Natural killer cell (primary cell): ENCODE measurements at regions not wholly inside any gene's neighbourhood (a gene's known extent, or its start where the extent isn't known, plus 50 kb on each side); places are given as distances from the start of the nearest gene placed in this dataset.

Source experiments
- ATAC-seq, 3 donors: fragments of 150-1000 bp in 2 of 3; fragments of 200-7000 bp in 1 of 3; cut with Tn5 transposase; 1 replicate in 1 of 3; 2 replicates in 2 of 3; pipeline ENCODE4 v1.10.0; 2021; ENCODE audit warnings: mild to moderate bottlenecking in 2 of 3, moderate library complexity in 2 of 3
- DNase-seq, 2 donors: peaks; one replicate each; pipeline versions ENCODE4 v3.0.0 to v3.0.0-alpha.2; 2013 to 2021; ENCODE audit warnings: mixed read lengths in 1 of 2
- H3K27ac ChIP-seq: one replicate; pipeline ENCODE4 v1.5.1; 2013; ENCODE audit warnings: mild to moderate bottlenecking, low read length
- H3K27me3 ChIP-seq: one replicate; pipeline ENCODE4 v1.6.1; 2013; ENCODE audit warnings: low read length; ENCODE audit not compliant: control insufficient read depth, insufficient read depth
- H3K36me3 ChIP-seq: one replicate; pipeline ENCODE4 v1.6.1; 2013; ENCODE audit warnings: low read length; ENCODE audit not compliant: control insufficient read depth, insufficient read depth
- H3K4me1 ChIP-seq: one replicate; pipeline ENCODE4 v1.6.1; 2013; ENCODE audit warnings: low read length; ENCODE audit not compliant: control insufficient read depth, insufficient read depth
- H3K4me3 ChIP-seq: one replicate; pipeline ENCODE4 v1.5.1; 2013; ENCODE audit warnings: low read length
- H3K9me3 ChIP-seq: one replicate; pipeline ENCODE4 v1.6.1; 2013; ENCODE audit warnings: low read length; ENCODE audit not compliant: control insufficient read depth, insufficient read depth
- H3K27ac Mint-ChIP-seq, 2 donors: one replicate each; pipeline ENCODE4 v1.8.0; 2022; ENCODE audit warnings: mild to moderate bottlenecking in 2 of 2, mixed read lengths in 2 of 2, moderate library complexity in 1 of 2
- H3K27me3 Mint-ChIP-seq, 2 donors: one replicate each; pipeline ENCODE4 v1.8.0; 2022; ENCODE audit warnings: low read depth in 2 of 2, mixed read lengths in 2 of 2
- H3K36me3 Mint-ChIP-seq: one replicate; pipeline ENCODE4 v1.8.0; 2022; ENCODE audit warnings: mixed read lengths
- H3K4me1 Mint-ChIP-seq, 2 donors: one replicate each; pipeline ENCODE4 v1.8.0; 2022; ENCODE audit warnings: mixed read lengths in 2 of 2
- H3K4me3 Mint-ChIP-seq: one replicate; pipeline ENCODE4 v1.8.0; 2022; ENCODE audit warnings: mild to moderate bottlenecking, moderate library complexity, mixed read lengths
- H3K9me3 Mint-ChIP-seq, 2 donors: one replicate each; pipeline ENCODE4 v1.8.0; 2022; ENCODE audit warnings: mixed read lengths in 2 of 2
- WGBS: methylation state at CpG from one replicate; pipeline ENCODE4 v1.1.7; 2013; ENCODE audit warnings: missing lambda C conversion rate; ENCODE audit not compliant: insufficient coverage; 5-methylcytosine and 5-hydroxymethylcytosine counted together
- intact Hi-C: fragments of 100-400 bp; cut with micrococcal nuclease; formaldehyde crosslinking; loops from one replicate; pipeline ENCODE4 v1.14.2; 2022
- TF ChIP-seq, protein P1 (sequence below): fragments of 200-600 bp; IDR thresholded peaks from one replicate; pipeline ENCODE4 v1.8.0; 2022; ENCODE audit warnings: antibody characterized with exemption

DNA sequence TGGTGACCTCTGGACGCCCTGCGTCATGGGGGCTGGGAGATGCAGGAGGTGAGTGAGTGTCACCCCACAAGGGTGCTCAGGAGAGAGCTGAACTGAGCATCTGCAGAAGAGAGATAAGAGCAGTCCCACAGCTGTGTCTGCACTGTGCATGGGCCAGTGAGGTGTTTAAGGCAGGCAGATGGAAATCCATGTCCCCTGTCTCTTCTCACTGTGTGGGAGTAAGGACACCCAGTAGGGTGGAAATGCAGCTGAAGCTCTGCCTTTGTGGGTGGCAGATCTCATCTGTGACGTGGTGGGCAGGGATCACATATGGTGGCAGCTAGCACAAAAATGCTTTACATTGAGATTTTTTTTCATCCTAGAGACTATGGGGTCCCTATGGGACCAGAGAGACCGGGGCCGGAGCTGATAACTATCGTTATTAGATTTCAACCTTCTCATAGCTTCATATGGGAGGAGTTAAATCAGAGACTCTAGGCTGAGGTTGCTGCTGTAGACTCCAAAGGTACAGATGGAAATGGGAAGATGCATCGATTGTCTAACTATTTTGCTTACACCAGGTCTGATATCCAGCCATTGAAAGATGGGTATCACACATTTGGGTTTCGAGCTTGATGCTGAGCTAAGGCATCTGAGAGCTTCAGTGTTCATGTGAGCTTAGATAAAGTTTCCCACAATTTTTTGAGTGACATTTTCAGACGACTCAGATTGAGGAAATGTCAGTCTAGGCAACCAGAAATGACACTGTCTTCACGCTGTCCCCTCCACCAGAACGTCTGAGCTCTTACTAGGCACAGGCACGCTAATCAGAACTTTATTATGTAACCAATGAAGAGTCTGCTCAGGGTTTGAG, 65.3 kb upstream of the PSEN2 start:
- Histone ChIP-seq H3K4me1 (peaks cover 2% of the 10 kb centered on the region), H3K27ac (no peak overlapping the region), H3K4me3 (no peak overlapping the region), H3K27me3 (no peaks in the 10 kb centered on the region), H3K36me3 (no peaks in the 10 kb centered on the region), H3K9me3 (no peaks in the 10 kb centered on the region)
- intact Hi-C loops: no loop called here
- ATAC-seq: peak in 1 of 3 donors; percentile 23
- Mint-ChIP-seq H3K9me3 (no peaks in the 10 kb centered on the region), H3K4me3 (no peak overlapping the region), H3K36me3 (no peaks in the 10 kb centered on the region), H3K4me1 (peaks cover 7% of the 10 kb centered on the region in 2 donors), H3K27ac (no peak overlapping the region), H3K27me3 (peaks cover 3 to 7% of the 10 kb centered on the region in 2 donors)
- TF ChIP-seq, protein P1, sequence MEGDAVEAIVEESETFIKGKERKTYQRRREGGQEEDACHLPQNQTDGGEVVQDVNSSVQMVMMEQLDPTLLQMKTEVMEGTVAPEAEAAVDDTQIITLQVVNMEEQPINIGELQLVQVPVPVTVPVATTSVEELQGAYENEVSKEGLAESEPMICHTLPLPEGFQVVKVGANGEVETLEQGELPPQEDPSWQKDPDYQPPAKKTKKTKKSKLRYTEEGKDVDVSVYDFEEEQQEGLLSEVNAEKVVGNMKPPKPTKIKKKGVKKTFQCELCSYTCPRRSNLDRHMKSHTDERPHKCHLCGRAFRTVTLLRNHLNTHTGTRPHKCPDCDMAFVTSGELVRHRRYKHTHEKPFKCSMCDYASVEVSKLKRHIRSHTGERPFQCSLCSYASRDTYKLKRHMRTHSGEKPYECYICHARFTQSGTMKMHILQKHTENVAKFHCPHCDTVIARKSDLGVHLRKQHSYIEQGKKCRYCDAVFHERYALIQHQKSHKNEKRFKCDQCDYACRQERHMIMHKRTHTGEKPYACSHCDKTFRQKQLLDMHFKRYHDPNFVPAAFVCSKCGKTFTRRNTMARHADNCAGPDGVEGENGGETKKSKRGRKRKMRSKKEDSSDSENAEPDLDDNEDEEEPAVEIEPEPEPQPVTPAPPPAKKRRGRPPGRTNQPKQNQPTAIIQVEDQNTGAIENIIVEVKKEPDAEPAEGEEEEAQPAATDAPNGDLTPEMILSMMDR: no peak
- WGBS: 82% methylated on average over 12 of the region's 12 CpGs
- no peak for DNase-seq

DNA sequence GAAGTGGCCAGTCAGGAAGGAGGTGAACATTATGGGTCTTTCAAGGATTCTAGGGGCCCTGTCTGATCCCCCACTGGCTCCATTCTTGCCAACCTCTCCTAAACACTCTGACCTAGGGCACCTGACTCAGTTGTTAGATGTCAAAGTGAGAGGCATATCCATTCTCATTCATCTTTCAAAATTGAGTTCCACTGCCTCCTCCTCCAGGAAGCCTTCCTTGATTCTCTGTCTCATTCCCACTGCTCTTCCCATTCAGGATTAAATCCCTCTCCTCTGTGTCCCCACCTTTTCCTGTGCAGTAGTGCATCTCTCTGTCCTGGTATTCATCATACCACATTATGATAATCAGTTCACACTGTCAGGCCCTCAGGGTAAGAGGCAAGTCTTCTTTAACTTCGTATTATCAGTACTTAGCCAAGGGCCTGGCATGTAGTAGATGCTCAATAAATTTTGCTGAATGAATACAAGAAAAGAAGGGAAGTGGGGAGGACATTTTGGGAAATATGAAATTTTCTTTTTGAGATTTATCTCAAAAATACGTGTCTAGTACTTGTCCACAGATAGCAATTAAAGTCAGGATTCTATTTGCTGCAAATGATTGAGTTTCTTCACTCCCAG, 61.8 kb upstream of the ITPKB start:
- peaks cover 0 to 7% of the 10 kb centered on the region in 2 donors for H3K27me3 Mint-ChIP-seq
- 94% methylated on average over 2 of the region's 2 CpGs for WGBS

DNA sequence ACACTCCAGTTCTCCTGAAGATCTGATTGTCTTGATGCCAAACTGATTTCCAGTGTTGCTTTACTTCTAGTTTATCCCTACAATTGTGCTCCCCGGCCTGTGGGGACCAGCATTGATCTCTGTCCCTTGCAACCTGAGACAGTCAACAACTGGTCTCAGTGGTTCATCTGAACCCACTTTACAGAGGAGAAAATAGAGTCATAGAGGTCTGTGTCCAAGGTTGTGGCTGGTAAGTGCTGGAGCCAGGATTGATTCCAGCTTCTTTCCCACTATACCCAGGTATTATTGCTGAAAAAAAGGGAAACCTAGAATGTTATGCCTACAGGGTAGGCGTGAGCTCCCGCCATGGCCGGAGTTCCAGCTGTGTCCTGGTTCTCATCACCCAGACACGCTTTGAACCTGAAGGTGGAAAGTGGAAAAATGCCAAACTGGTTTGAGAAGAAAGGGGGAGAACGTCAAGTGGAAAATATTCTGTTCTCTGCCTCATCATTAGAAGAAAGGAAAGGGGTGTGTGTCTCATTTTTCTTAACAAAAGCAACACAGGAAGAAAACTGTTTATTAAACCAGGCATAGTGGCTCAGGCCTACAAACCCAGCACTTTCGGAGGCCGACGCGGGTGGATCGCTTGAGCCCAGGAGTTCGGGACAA, 60.7 kb upstream of the ITPKB start:
- Histone ChIP-seq H3K27me3 (no peaks in the 10 kb centered on the region), H3K4me3 (no peak overlapping the region), H3K36me3 (no peaks in the 10 kb centered on the region), H3K9me3 (no peaks in the 10 kb centered on the region), H3K27ac (peak overlapping the region; percentile 79), H3K4me1 (peaks cover 33% of the 10 kb centered on the region)
- Mint-ChIP-seq H3K27me3 (peaks cover 0 to 4% of the 10 kb centered on the region in 2 donors), H3K4me3 (peak overlapping the region; percentile 6), H3K9me3 (no peaks in the 10 kb centered on the region), H3K4me1 (peaks cover 32 to 34% of the 10 kb centered on the region in 2 donors), H3K27ac (peak overlapping the region; percentile 92 to 97), H3K36me3 (no peaks in the 10 kb centered on the region)
- ATAC-seq (no peak), DNase-seq (peak in 1 of 2 donors; percentile 29)
- TF ChIP-seq, protein P1: no peak
- 96% methylated on average over 12 of the region's 12 CpGs for WGBS
- intact Hi-C loops: loop anchor here (2.0 to 5.0 kb wide), 2 partner anchors 61 to 87 kb away; partner anchors contain the start of gene ITPKB

More for the DNA sequence above, 61.8 kb upstream of the ITPKB start:
- Histone ChIP-seq H3K4me3 (no peak overlapping the region), H3K36me3 (no peaks in the 10 kb centered on the region), H3K27me3 (no peaks in the 10 kb centered on the region), H3K4me1 (peaks cover 33% of the 10 kb centered on the region), H3K27ac (no peak overlapping the region), H3K9me3 (no peaks in the 10 kb centered on the region)
- ATAC-seq (no peak), DNase-seq (no peak)
- Mint-ChIP-seq H3K4me1 (peaks cover 32 to 34% of the 10 kb centered on the region in 2 donors), H3K4me3 (no peak overlapping the region), H3K36me3 (no peaks in the 10 kb centered on the region), H3K27ac (no peak overlapping the region), H3K9me3 (no peaks in the 10 kb centered on the region)
- intact Hi-C loops: no loop called here
- TF ChIP-seq, protein P1: no peak
